ENCODE measurements at regions not wholly inside any gene's neighbourhood (a gene's known extent, or its start where the extent isn't known, plus 50 kb on each side); places are given as distances from the start of the nearest gene placed in this dataset.

- DNase-seq: no peak
- H3K36me3 ChIP-seq: no peaks in the 10 kb centered on the region
- H3K4me3 ChIP-seq: no peak overlapping the region
- no peaks in the 10 kb centered on the region for H3K9me3 ChIP-seq (replicated peaks)
- H3K27me3 ChIP-seq: no peaks in the 10 kb centered on the region
- H3K27ac ChIP-seq: no peak overlapping the region
- no peaks in the 10 kb centered on the region for H3K4me1 ChIP-seq
These were observed 74.7 kb upstream of the THY1 start for GRCh38 chr11:119497717-119498116.

GRCh38 chr11:119496997-119497396 lies 74.0 kb upstream of the THY1 start:
- no peaks in the 10 kb centered on the region for H3K4me1 ChIP-seq
- no peaks in the 10 kb centered on the region for H3K36me3 ChIP-seq
- H3K27me3 ChIP-seq: no peaks in the 10 kb centered on the region
- no peaks in the 10 kb centered on the region for H3K9me3 ChIP-seq (replicated peaks)
- no peak overlapping the region for H3K27ac ChIP-seq
- H3K4me3 ChIP-seq: no peak overlapping the region
- DNase-seq: no peak

- Histone ChIP-seq H3K9me3 (replicated peaks) (no peaks in the 10 kb centered on the region), H3K4me3 (no peak overlapping the region), H3K4me1 (no peaks in the 10 kb centered on the region), H3K27me3 (no peaks in the 10 kb centered on the region), H3K36me3 (no peaks in the 10 kb centered on the region), H3K27ac (no peak overlapping the region)
- no peak for DNase-seq
These were observed 73.5 kb upstream of the THY1 start for GRCh38 chr11:119496469-119496868.

- no peak overlapping the region for H3K27ac ChIP-seq
- H3K4me1 ChIP-seq: no peaks in the 10 kb centered on the region
- H3K27me3 ChIP-seq: no peaks in the 10 kb centered on the region
- peak in 1 of 2 experiments; percentile 57 for DNase-seq
- no peaks in the 10 kb centered on the region for H3K9me3 ChIP-seq (replicated peaks)
- no peaks in the 10 kb centered on the region for H3K36me3 ChIP-seq
- H3K4me3 ChIP-seq: no peak overlapping the region
These were observed 70.7 kb upstream of the THY1 start for GRCh38 chr11:119493712-119494111.

- Histone ChIP-seq H3K27me3 (no peaks in the 10 kb centered on the region), H3K4me3 (no peak overlapping the region), H3K9me3 (replicated peaks) (no peaks in the 10 kb centered on the region), H3K27ac (no peak overlapping the region), H3K36me3 (no peaks in the 10 kb centered on the region), H3K4me1 (no peaks in the 10 kb centered on the region)
- DNase-seq: no peak
These were observed 69.0 kb upstream of the THY1 start for GRCh38 chr11:119491753-119492510.

GRCh38 chr11:119490253-119491006 lies 67.5 kb upstream of the THY1 start:
- Histone ChIP-seq H3K9me3 (replicated peaks) (no peaks in the 10 kb centered on the region), H3K36me3 (no peaks in the 10 kb centered on the region), H3K27ac (no peak overlapping the region), H3K27me3 (no peaks in the 10 kb centered on the region), H3K4me3 (no peak overlapping the region), H3K4me1 (no peaks in the 10 kb centered on the region)
- no peak for DNase-seq

- H3K9me3 ChIP-seq (replicated peaks): no peaks in the 10 kb centered on the region
- H3K27me3 ChIP-seq: no peaks in the 10 kb centered on the region
- no peak overlapping the region for H3K27ac ChIP-seq
- H3K4me1 ChIP-seq: no peaks in the 10 kb centered on the region
- no peak overlapping the region for H3K4me3 ChIP-seq
- H3K36me3 ChIP-seq: no peaks in the 10 kb centered on the region
- DNase-seq: no peak
These were observed 66.1 kb upstream of the THY1 start for GRCh38 chr11:119489087-119489486.

- Histone ChIP-seq H3K4me3 (no peak overlapping the region), H3K27me3 (no peaks in the 10 kb centered on the region), H3K9me3 (replicated peaks) (no peaks in the 10 kb centered on the region), H3K4me1 (peaks cover 4% of the 10 kb centered on the region; the same call in 1 of the 2 replicates), H3K36me3 (no peaks in the 10 kb centered on the region), H3K27ac (no peak overlapping the region)
- no peak for DNase-seq
These were observed 65.5 kb upstream of the THY1 start for GRCh38 chr11:119488256-119488995.

- Histone ChIP-seq H3K36me3 (no peaks in the 10 kb centered on the region), H3K4me1 (peaks cover 10% of the 10 kb centered on the region), H3K27ac (no peak overlapping the region), H3K4me3 (no peak overlapping the region), H3K9me3 (replicated peaks) (no peaks in the 10 kb centered on the region), H3K27me3 (no peaks in the 10 kb centered on the region)
- DNase-seq: no peak
These were observed 63.8 kb upstream of the THY1 start for GRCh38 chr11:119486691-119487259.

GRCh38 chr11:119486016-119486415 lies 63.0 kb upstream of the THY1 start:
- DNase-seq: no peak
- Histone ChIP-seq H3K4me1 (peaks cover 12% of the 10 kb centered on the region), H3K4me3 (no peak overlapping the region), H3K27me3 (no peaks in the 10 kb centered on the region), H3K27ac (no peak overlapping the region), H3K36me3 (no peaks in the 10 kb centered on the region), H3K9me3 (replicated peaks) (no peaks in the 10 kb centered on the region)

GRCh38 chr11:119484741-119485605 lies 62.0 kb upstream of the THY1 start:
- H3K9me3 ChIP-seq (replicated peaks): no peaks in the 10 kb centered on the region
- H3K4me1 ChIP-seq: peaks cover 18% of the 10 kb centered on the region
- H3K4me3 ChIP-seq: no peak overlapping the region
- H3K27me3 ChIP-seq: no peaks in the 10 kb centered on the region
- no peaks in the 10 kb centered on the region for H3K36me3 ChIP-seq
- no peak for DNase-seq
- no peak overlapping the region for H3K27ac ChIP-seq

GRCh38 chr11:119483881-119484371 lies 61.0 kb upstream of the THY1 start:
- Histone ChIP-seq H3K27me3 (no peaks in the 10 kb centered on the region), H3K9me3 (replicated peaks) (no peaks in the 10 kb centered on the region), H3K4me1 (peaks cover 18% of the 10 kb centered on the region), H3K36me3 (no peaks in the 10 kb centered on the region), H3K27ac (no peak overlapping the region), H3K4me3 (no peak overlapping the region)
- no peak for DNase-seq

- H3K27me3 ChIP-seq: no peaks in the 10 kb centered on the region
- H3K4me1 ChIP-seq: peaks cover 18% of the 10 kb centered on the region
- DNase-seq: peak; percentile 46 to 58
- H3K27ac ChIP-seq: no peak overlapping the region
- no peaks in the 10 kb centered on the region for H3K36me3 ChIP-seq
- H3K4me3 ChIP-seq: no peak overlapping the region
- H3K9me3 ChIP-seq (replicated peaks): no peaks in the 10 kb centered on the region
These were observed 60.4 kb upstream of the THY1 start for GRCh38 chr11:119483341-119483880.

GRCh38 chr11:119482521-119483011 lies 59.6 kb upstream of the THY1 start:
- no peaks in the 10 kb centered on the region for H3K36me3 ChIP-seq
- no peak for DNase-seq
- H3K4me1 ChIP-seq: peaks cover 18% of the 10 kb centered on the region
- no peak overlapping the region for H3K4me3 ChIP-seq
- no peaks in the 10 kb centered on the region for H3K27me3 ChIP-seq
- H3K9me3 ChIP-seq (replicated peaks): no peaks in the 10 kb centered on the region
- no peak overlapping the region for H3K27ac ChIP-seq

Data from SJCRH30 (cell line).